Medulla oblongata (tissue), 1 donor: ENCODE measurements at regions not wholly inside any gene's neighbourhood (a gene's known extent, or its start where the extent isn't known, plus 50 kb on each side); places are given as distances from the start of the nearest gene placed in this dataset.
A peak's percentile ranks its signal among the peaks of the same experiment; 100 is the strongest.

Experiments
- DNase-seq: peaks from one replicate; pipeline ENCODE4 v3.0.0-alpha.2; 2015; ENCODE audit errors: extremely low spot score

- DNase-seq: no peak
Measured at GRCh38 chr9:129285979-129286772, 108.1 kb upstream of the IER5L start.

- DNase-seq: no peak
Measured at GRCh38 chr9:129285382-129285781, 107.3 kb upstream of the IER5L start.

- DNase-seq: no peak
Measured at GRCh38 chr9:129284607-129285291, 106.7 kb upstream of the IER5L start.

- no peak for DNase-seq
Measured at GRCh38 chr9:129283705-129284606, 105.9 kb upstream of the IER5L start.

- DNase-seq: peak; percentile 15
Measured at GRCh38 chr9:129283291-129283691, 105.2 kb upstream of the IER5L start.

- no peak for DNase-seq
Measured at GRCh38 chr9:129282731-129283211, 104.7 kb upstream of the IER5L start.

- peak; percentile 28 for DNase-seq
Measured at GRCh38 chr9:129282272-129282671, 104.2 kb upstream of the IER5L start.

- DNase-seq: no peak
Measured at GRCh38 chr9:129281506-129282145, 103.6 kb upstream of the IER5L start.

- DNase-seq: no peak
Measured at GRCh38 chr9:129280623-129281271, 102.7 kb upstream of the IER5L start.

GRCh38 chr9:129280236-129280622 is 102.2 kb upstream of the IER5L start:
- DNase-seq: no peak

- DNase-seq: no peak
Measured at GRCh38 chr9:129278391-129279237, 100.6 kb upstream of the IER5L start.

GRCh38 chr9:129276486-129277230 is 98.6 kb upstream of the IER5L start:
- no peak for DNase-seq

GRCh38 chr9:129275626-129276247 is 97.7 kb upstream of the IER5L start:
- no peak for DNase-seq

- DNase-seq: no peak
Measured at GRCh38 chr9:129273941-129274684, 96.1 kb upstream of the IER5L start.

- DNase-seq: no peak
Measured at GRCh38 chr9:129273136-129273895, 95.3 kb upstream of the IER5L start.

GRCh38 chr9:129272348-129273025 is 94.4 kb upstream of the IER5L start:
- DNase-seq: no peak

- peak; percentile 11 for DNase-seq
Measured at GRCh38 chr9:129270903-129271431, 92.9 kb upstream of the IER5L start.
